ENCODE measurements at regions not wholly inside any gene's neighbourhood (a gene's known extent, or its start where the extent isn't known, plus 50 kb on each side); places are given as distances from the start of the nearest gene placed in this dataset.
A peak's percentile ranks its signal among the peaks of the same experiment; 100 is the strongest.

DNA sequence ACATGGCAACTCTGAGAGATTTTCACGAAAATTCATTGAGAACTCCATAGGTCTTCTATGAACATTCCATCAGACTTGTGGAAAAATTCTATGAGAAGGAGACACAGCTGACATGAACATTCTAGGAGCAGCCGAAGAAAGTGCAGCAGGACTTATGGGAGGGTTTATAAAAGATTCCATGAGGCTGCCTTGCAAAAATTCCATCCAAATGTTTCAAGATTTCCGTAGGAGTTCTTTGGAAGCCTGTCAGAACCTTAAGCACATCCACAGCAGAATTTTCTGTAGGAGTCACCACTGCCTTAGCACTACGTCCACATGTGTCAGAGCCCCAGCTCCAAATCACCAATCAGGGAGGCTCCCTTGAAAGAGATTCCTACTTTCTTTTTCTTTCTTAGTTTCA lies 67.0 kb upstream of the MSX1 start:
- DNase-seq (ENCODE audit: low read depth, low spot score), result peak; percentile 61
- CTCF ChIA-PET, result no interaction called here

DNA sequence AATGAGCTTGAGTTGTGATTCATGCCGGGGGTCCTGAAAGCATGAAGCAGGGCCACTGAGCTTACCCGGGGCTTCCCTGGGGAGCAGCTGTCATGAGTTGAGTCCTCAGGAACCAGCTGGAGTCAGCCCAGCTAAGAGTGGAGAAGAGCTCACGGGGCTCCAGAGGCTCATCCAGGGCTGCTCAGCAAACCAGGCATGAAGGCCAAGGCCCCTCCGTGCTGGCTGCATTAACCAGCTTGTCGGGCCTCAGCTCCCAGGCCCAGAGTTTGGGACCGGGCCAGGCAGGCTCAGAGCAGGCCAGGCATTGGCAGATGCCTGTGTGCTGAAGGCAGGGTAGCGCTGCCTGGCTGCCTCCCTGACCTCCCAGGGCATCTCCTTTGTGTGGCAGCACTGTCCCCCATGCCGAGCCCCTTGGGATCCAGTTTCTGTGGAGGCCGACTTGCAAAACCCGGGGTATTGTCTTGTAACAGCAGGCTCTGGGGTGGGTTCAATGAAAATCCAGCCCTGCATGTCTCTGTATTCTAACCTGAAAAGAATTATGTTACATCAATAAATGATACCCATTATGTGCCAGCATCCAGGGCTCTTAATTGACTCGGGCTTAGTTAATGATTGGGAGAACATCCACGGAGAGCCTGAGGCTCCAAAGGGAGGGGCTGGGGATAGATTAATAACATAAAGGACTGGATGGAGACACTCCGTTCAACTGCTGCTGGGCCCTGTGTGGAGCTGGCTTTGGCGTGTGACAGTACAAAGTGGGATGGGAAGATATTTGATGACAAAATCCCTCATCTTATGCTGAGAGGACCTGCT lies 68.0 kb upstream of the MSX1 start:
- ChIA-PET CTCF (no interaction called here), POLR2A (interaction anchor here (0.6 to 2.6 kb wide), 4 partner anchors 9 to 69 kb away, joined by 3 to 20 read pairs (median 4); no protein-coding TSS in a partner anchor)
- TF ChIP-seq, protein P1, sequence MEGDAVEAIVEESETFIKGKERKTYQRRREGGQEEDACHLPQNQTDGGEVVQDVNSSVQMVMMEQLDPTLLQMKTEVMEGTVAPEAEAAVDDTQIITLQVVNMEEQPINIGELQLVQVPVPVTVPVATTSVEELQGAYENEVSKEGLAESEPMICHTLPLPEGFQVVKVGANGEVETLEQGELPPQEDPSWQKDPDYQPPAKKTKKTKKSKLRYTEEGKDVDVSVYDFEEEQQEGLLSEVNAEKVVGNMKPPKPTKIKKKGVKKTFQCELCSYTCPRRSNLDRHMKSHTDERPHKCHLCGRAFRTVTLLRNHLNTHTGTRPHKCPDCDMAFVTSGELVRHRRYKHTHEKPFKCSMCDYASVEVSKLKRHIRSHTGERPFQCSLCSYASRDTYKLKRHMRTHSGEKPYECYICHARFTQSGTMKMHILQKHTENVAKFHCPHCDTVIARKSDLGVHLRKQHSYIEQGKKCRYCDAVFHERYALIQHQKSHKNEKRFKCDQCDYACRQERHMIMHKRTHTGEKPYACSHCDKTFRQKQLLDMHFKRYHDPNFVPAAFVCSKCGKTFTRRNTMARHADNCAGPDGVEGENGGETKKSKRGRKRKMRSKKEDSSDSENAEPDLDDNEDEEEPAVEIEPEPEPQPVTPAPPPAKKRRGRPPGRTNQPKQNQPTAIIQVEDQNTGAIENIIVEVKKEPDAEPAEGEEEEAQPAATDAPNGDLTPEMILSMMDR (IDR thresholded peaks at IDR 0.05; ENCODE audit: insufficient read depth, low read length, missing control alignments), result no peak
- no peak for DNase-seq (ENCODE audit: low read depth, low spot score)
- no peak overlapping the region for H3K4me3 ChIP-seq (ENCODE audit: low read depth, low read length)

More for the DNA sequence above, 67.0 kb upstream of the MSX1 start:
- POLR2A ChIA-PET, result interaction anchor here (0.7 to 2.6 kb wide), 3 partner anchors 9 to 68 kb away, joined by 3 to 20 read pairs (median 6); no protein-coding TSS in a partner anchor
- H3K4me3 ChIP-seq (ENCODE audit: low read depth, low read length), result no peak overlapping the region
- TF ChIP-seq, protein P1 (IDR thresholded peaks at IDR 0.05; ENCODE audit: insufficient read depth, low read length, missing control alignments), result no peak

DNA sequence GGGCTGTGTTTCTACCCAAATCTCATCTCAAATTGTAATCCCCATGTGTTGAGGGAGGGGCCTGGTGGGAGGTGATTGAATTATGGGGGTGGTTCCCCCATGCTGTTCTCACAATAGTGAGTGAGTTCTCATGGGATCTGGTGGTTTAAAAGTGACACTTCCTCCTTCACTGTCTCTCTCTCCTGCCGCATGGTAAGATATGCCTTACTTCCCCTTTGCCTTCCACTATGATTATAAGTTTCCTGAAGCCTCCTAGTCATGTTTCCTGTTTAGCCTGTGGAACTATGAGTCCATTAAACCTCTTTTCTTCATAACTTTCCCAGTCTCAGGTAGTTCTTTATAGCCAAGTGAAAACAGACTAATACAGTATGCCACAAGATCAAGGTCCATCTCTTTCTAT lies 70.0 kb upstream of the MSX1 start:
- TF ChIP-seq, protein P1 (IDR thresholded peaks at IDR 0.05; ENCODE audit: insufficient read depth, low read length, missing control alignments), result no peak
- ChIA-PET POLR2A (no interaction called here), CTCF (no interaction called here)
- H3K4me3 ChIP-seq (ENCODE audit: low read depth, low read length), result no peak overlapping the region
- no peak for DNase-seq (ENCODE audit: low read depth, low spot score)

DNA sequence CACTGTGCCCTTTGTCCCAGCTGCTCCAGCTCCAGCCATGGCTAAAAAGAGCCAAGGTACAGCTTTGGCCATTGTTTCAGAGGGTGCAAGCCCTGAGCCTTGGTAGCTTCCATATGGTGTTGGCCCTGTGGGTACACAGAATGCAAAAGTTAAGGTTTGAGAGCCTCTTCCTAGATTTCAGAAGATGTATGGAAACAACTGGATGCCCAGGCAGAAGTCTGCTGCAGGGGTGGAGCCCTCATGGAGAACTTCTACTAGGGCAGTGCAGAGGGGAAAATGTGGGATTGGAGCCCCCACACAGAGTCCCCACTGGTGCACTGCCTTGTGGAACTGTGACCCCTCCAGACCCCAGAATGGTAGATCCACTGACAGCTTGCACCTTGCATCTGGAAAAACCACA lies 70.9 kb upstream of the MSX1 start:
- DNase-seq (ENCODE audit: low read depth, low spot score), result no peak
- TF ChIP-seq, protein P1 (IDR thresholded peaks at IDR 0.05; ENCODE audit: insufficient read depth, low read length, missing control alignments), result no peak
- ChIA-PET CTCF (no interaction called here), POLR2A (no interaction called here)
- no peak overlapping the region for H3K4me3 ChIP-seq (ENCODE audit: low read depth, low read length)

DNA sequence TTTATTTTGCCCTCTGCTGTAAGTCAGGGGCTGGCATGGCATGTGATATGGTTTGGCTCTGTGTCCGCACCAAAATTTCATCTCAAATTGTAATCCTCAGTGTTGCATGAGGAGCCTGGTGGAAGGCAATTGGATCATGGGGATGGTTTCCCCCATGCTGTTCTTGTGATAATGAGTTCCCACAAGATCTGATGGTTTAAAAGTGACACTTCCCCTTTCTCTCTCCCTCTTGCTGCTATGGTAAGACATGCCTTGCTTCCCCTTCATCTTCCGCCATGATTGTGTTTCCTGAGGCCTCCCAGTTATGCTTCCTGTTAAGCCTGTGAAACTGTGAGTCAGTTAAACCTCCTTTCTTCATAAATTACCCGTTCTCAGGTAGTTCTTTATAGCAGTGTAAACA lies 72.0 kb upstream of the MSX1 start:
- CTCF ChIA-PET, result no interaction called here
- no peak for DNase-seq (ENCODE audit: low read depth, low spot score)
- POLR2A ChIA-PET, result no interaction called here
- TF ChIP-seq, protein P1 (IDR thresholded peaks at IDR 0.05; ENCODE audit: insufficient read depth, low read length, missing control alignments), result no peak
- no peak overlapping the region for H3K4me3 ChIP-seq (ENCODE audit: low read depth, low read length)

DNA sequence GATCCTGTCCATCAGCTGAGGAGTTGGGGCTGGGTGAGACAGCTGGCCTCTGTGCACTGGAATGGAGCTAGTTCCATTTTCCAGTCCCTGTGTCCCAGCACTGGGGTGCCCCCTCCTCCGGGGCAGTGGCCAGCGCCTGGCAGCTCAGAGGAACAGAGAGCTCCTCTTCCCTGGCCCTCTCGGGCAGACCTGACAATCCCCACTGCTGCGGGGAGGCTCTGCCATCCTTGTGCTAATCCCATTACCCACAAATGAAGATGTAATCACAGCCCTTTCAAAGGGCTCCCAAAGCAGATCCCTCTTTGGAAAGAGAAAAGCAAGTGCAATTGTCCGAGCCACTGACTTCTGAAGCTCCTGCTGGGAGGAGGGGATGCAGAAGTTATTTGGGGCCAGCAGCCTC lies 75.1 kb upstream of the MSX1 start:
- ChIA-PET CTCF (interaction anchor here (0.8 to 1.0 kb wide), 2 partner anchors 23 to 69 kb away, joined by 3 read pairs; no protein-coding TSS in a partner anchor), POLR2A (no interaction called here)

More for the DNA sequence above, 75.1 kb upstream of the MSX1 start:
- DNase-seq (ENCODE audit: low read depth, low spot score), result no peak
- TF ChIP-seq, protein P1 (IDR thresholded peaks at IDR 0.05; ENCODE audit: insufficient read depth, low read length, missing control alignments), result no peak
- H3K4me3 ChIP-seq (ENCODE audit: low read depth, low read length), result no peak overlapping the region
